Activated CD8-positive, alpha-beta T cell treated with anti-CD3 and anti-CD28 coated beads for 36 hours (primary cell): ENCODE measurements at regions not wholly inside any gene's neighbourhood (a gene's known extent, or its start where the extent isn't known, plus 50 kb on each side); places are given as distances from the start of the nearest gene placed in this dataset.

Experiments used
- ATAC-seq: fragments of 200-7000 bp; cut with Tn5 transposase; one replicate; pipeline ENCODE4 v1.10.0; 2021; ENCODE audit warnings: mild to moderate bottlenecking, moderate library complexity
- CTCF ChIA-PET: fragments of 350-600 bp; sonication (Branson Sonifier 250); formaldehyde crosslinking; loops from one replicate; lab custom pipeline; 2021; ENCODE audit warnings: antibody characterized with exemption; lab: Charles Lee
- POLR2A ChIA-PET: fragments of 350-600 bp; sonication (Branson Sonifier 250); formaldehyde crosslinking; loops from one replicate; lab custom pipeline; 2021; ENCODE audit warnings: antibody characterized with exemption; lab: Charles Lee
- DNase-seq: peaks from one replicate; pipeline ENCODE4 v3.0.0-alpha.2; 2020
- H3K27ac Mint-ChIP-seq: one replicate; pipeline ENCODE4 v1.8.0; 2021; ENCODE audit warnings: mild to moderate bottlenecking, mixed read lengths
- H3K27me3 Mint-ChIP-seq: one replicate; pipeline ENCODE4 v1.8.0; 2021; ENCODE audit warnings: mixed read lengths
- H3K36me3 Mint-ChIP-seq: one replicate; pipeline ENCODE4 v1.8.0; 2021; ENCODE audit warnings: low read depth, mixed read lengths
- H3K4me1 Mint-ChIP-seq: one replicate; pipeline ENCODE4 v1.8.0; 2021; ENCODE audit warnings: low read depth, mixed read lengths
- H3K4me3 Mint-ChIP-seq: one replicate; pipeline ENCODE4 v1.8.0; 2021; ENCODE audit warnings: mild to moderate bottlenecking, moderate library complexity, mixed read lengths
- H3K9me3 Mint-ChIP-seq: one replicate; pipeline ENCODE4 v1.8.0; 2021; ENCODE audit warnings: mixed read lengths
- intact Hi-C: fragments of 100-400 bp; cut with micrococcal nuclease; formaldehyde crosslinking; loops from one replicate; pipeline ENCODE4 v1.10.0; 2022
- TF ChIP-seq, protein P1 (sequence below): fragments of 200-600 bp; IDR thresholded peaks from one replicate; pipeline ENCODE4 v1.8.0; 2022; ENCODE audit warnings: antibody characterized with exemption, mild to moderate bottlenecking

DNA sequence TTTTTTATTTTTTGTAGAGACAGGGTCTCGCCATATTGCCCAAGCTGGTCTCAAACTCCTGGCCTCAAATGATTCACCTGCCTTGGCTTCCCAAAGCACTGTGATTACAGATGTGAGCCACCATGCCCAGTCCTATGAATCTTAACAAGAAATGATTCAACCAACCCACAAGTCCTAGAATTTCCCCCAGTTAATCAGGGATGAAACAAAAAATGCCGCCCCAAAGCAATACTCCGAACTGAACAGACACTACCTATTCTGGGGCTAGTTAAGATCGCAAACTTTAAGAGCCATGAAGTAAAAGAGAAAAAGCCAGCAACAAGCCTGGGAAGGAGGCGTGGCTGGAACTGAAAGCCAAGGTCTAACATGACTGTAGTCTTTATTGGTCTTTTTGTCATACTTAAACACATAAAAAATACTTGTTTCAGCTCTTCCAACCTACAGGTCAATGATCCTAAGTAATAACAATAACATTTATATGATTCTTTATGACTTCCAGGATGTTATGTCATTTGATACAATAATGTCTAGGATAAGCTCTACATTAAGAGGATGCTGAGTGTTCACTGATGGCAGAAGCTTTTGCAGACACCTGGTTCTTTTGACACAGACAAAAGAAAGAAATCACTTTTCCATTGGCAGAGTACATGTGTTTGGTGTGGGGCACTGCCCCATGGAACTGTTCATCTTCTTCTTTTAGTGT, 361.1 kb upstream of the TLE4 start:
- intact Hi-C loops, result no loop called here
- TF ChIP-seq, protein P1, sequence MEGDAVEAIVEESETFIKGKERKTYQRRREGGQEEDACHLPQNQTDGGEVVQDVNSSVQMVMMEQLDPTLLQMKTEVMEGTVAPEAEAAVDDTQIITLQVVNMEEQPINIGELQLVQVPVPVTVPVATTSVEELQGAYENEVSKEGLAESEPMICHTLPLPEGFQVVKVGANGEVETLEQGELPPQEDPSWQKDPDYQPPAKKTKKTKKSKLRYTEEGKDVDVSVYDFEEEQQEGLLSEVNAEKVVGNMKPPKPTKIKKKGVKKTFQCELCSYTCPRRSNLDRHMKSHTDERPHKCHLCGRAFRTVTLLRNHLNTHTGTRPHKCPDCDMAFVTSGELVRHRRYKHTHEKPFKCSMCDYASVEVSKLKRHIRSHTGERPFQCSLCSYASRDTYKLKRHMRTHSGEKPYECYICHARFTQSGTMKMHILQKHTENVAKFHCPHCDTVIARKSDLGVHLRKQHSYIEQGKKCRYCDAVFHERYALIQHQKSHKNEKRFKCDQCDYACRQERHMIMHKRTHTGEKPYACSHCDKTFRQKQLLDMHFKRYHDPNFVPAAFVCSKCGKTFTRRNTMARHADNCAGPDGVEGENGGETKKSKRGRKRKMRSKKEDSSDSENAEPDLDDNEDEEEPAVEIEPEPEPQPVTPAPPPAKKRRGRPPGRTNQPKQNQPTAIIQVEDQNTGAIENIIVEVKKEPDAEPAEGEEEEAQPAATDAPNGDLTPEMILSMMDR, result no peak
- Mint-ChIP-seq H3K4me1 (no peaks in the 10 kb centered on the region), H3K27ac (no peak overlapping the region), H3K4me3 (no peak overlapping the region), H3K36me3 (no peaks in the 10 kb centered on the region), H3K27me3 (peaks cover 2% of the 10 kb centered on the region), H3K9me3 (no peaks in the 10 kb centered on the region)
- ChIA-PET CTCF (interaction anchor here (1.4 kb wide), 1 partner anchor 10 kb away, joined by 4 read pairs; no protein-coding TSS in a partner anchor), POLR2A (no interaction called here)
- ATAC-seq (no peak), DNase-seq (no peak)

DNA sequence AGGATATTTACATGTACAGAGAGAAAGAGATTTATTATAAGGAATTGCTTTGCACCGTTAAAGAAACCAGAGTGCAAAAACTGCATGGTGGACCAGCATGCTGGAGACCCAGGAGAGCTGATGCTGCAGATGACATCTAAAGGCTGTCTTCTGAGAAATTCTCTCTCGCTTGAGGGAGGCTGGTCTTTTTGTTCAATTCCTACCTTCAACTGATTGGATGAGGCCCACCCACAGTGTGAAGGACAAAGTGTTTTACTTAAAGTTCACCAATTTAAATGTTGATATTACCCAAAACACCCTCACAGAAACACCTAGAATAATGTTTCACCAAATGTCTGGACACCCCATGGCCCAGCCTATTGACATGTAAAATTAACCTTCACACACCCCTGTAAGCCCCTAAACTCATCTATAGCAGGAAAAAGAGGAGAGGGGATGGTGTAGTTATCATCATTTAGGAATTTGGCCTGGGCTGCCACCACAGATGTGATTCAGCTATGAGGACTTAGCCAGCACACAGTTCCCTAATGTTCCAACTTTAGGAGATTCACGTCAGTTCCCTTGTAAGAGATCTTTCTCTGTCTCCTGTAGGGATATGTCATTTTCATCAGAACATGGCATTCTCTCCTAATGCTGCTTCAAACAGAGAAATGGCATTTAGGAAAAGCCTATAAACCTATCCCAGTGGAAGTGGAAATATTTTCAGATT, 358.2 kb upstream of the TLE4 start:
- CTCF ChIA-PET, result no interaction called here
- ATAC-seq (no peak), DNase-seq (no peak)
- Mint-ChIP-seq H3K27ac (no peak overlapping the region), H3K27me3 (no peaks in the 10 kb centered on the region), H3K4me3 (no peak overlapping the region), H3K9me3 (no peaks in the 10 kb centered on the region), H3K4me1 (no peaks in the 10 kb centered on the region), H3K36me3 (no peaks in the 10 kb centered on the region)
- POLR2A ChIA-PET, result no interaction called here
- TF ChIP-seq, protein P1, result no peak
- intact Hi-C loops, result no loop called here

DNA sequence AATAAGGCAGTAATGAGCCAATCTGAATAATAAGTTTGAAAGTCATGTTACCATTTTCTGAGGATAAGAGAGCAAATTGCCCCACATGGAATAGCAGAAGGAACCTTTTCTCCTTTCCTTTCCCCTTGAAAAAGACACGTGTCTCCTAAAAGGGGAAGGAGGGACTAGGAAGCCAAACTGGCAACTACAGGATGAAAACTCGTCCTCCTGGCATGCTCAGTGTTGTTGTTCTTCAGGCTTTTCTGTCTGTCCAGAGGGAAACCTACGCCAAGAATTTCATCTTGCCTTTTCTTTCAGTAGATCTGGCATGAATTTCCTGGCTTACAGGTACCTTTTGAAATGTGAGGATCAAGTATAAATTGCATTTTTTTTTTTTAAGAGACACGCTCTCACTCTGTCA, 355.9 kb upstream of the TLE4 start:
- TF ChIP-seq, protein P1, result no peak
- POLR2A ChIA-PET, result interaction anchor here (0.7 kb wide), 1 partner anchor 17 kb away, joined by 3 read pairs; no protein-coding TSS in a partner anchor
- intact Hi-C loops, result no loop called here
- ATAC-seq (no peak), DNase-seq (no peak)
- Mint-ChIP-seq H3K27ac (no peak overlapping the region), H3K9me3 (no peaks in the 10 kb centered on the region), H3K27me3 (no peaks in the 10 kb centered on the region), H3K4me3 (no peak overlapping the region), H3K4me1 (no peaks in the 10 kb centered on the region), H3K36me3 (no peaks in the 10 kb centered on the region)
- CTCF ChIA-PET, result interaction anchor here (0.7 kb wide), 1 partner anchor 39 kb away, joined by 3 read pairs; no protein-coding TSS in a partner anchor

DNA sequence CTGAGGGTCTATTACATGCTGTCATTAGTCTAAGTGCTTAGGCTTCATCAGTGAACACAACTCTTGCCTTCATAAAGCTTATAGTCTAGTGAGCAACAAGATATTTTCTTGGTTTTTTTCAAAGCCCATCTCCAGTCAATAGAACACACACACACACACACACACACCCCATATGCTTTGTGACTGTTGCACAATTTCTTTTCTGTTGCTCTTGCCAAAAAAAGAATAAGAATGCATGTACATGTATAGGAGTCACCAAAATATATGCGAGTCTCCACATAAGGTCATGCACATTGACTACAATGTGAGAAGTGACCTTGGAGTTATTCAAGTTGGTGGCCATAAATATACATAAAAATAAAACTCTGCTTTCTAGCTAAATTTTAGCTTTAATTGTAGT, 351.5 kb upstream of the TLE4 start:
- ATAC-seq, result no peak
- CTCF ChIA-PET, result no interaction called here

More for the DNA sequence above, 351.5 kb upstream of the TLE4 start:
- POLR2A ChIA-PET, result no interaction called here
- Mint-ChIP-seq H3K36me3 (no peaks in the 10 kb centered on the region), H3K27ac (no peak overlapping the region), H3K4me3 (no peak overlapping the region), H3K4me1 (no peaks in the 10 kb centered on the region), H3K9me3 (peaks cover 6% of the 10 kb centered on the region), H3K27me3 (no peaks in the 10 kb centered on the region)
- TF ChIP-seq, protein P1, result no peak
- intact Hi-C loops, result no loop called here
- DNase-seq, result no peak
